Adrenal gland (tissue), 5 donors: ENCODE measurements at regions not wholly inside any gene's neighbourhood (a gene's known extent, or its start where the extent isn't known, plus 50 kb on each side); places are given as distances from the start of the nearest gene placed in this dataset.

Experiments used
- POLR2A ChIP-seq, 2 donors: fragments of 450-650 bp; IDR thresholded peaks; one replicate each; pipeline ENCODE4 v1.6.1; 2017; ENCODE audit warnings: antibody characterized with exemption in 2 of 2, mild to moderate bottlenecking in 2 of 2, moderate library complexity in 1 of 2
- TF ChIP-seq, protein P1 (sequence below), 6 experiments: fragments of 450-650 bp in 4 of 6; fragments of 200-600 bp in 2 of 6; sonication (generic) in 1 of 6; IDR thresholded peaks; 1 replicate in 5 of 6; 2 replicates in 1 of 6; pipeline versions ENCODE4 v1.5.1 to v1.8.0; 2016 to 2021; ENCODE audit warnings: antibody characterized with exemption in 6 of 6, mild to moderate bottlenecking in 2 of 6, moderate library complexity in 1 of 6
- donor health status: DM: no; HTN: no; CAD: no.

GRCh38 chr1:59151860-59152259, 145.0 kb upstream of the FGGY start:
- TF ChIP-seq, protein P1, sequence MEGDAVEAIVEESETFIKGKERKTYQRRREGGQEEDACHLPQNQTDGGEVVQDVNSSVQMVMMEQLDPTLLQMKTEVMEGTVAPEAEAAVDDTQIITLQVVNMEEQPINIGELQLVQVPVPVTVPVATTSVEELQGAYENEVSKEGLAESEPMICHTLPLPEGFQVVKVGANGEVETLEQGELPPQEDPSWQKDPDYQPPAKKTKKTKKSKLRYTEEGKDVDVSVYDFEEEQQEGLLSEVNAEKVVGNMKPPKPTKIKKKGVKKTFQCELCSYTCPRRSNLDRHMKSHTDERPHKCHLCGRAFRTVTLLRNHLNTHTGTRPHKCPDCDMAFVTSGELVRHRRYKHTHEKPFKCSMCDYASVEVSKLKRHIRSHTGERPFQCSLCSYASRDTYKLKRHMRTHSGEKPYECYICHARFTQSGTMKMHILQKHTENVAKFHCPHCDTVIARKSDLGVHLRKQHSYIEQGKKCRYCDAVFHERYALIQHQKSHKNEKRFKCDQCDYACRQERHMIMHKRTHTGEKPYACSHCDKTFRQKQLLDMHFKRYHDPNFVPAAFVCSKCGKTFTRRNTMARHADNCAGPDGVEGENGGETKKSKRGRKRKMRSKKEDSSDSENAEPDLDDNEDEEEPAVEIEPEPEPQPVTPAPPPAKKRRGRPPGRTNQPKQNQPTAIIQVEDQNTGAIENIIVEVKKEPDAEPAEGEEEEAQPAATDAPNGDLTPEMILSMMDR (IDR thresholded peaks at IDR 0.05): no peak
- no peak for TF ChIP-seq POLR2A (IDR thresholded peaks at IDR 0.05)
